Midbrain (tissue), 1 donor: ENCODE measurements at regions not wholly inside any gene's neighbourhood (a gene's known extent, or its start where the extent isn't known, plus 50 kb on each side); places are given as distances from the start of the nearest gene placed in this dataset.
"Not testable (repeated sequence)": the region's sequence is repeated elsewhere in the genome, so short reads cannot be mapped to it uniquely, and the experiment has no call there.

Source experiments
- DNase-seq: peaks from one replicate; lab custom pipeline; 2025; lab: John Stamatoyannopoulos, UW

DNA sequence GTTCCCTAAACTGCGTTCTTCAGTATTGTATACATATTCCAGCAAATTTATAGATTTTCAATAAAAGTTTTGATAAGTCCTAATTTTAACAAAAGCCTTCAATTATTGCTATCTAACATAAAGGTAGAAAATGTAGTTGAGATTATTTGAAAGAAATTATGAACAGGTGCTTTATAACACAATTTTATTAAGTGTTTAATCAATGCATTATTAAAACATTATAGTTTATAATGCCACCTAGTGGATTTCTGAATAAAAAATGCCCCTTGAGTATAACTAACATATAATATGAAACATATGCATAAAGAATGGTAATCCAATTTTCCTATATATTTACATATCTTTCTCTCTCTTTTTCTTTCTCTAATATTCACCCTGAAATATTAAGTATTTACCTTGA, 515.3 kb downstream of the SLC6A15 start:
- peak; percentile 9 for DNase-seq

DNA sequence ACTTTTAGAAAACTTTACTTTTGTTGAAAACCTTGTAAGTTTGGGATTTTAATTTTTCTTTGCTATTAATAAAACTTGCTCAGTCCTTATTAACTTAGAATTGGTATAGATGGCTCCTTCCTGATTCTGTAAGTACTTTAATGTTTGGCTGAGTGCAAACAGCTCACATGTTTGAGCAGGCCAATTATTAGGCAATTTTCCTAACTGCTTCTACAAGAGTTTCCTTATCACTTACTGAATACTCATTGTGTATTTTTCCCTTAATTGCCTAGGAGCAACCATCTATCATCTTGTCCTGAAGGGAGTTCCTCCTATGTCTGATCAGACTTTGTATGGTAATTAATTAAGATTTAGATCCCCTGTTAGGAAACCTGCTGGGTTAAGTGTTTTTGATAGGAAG, 521.4 kb downstream of the SLC6A15 start:
- DNase-seq = not testable (repeated sequence)

DNA sequence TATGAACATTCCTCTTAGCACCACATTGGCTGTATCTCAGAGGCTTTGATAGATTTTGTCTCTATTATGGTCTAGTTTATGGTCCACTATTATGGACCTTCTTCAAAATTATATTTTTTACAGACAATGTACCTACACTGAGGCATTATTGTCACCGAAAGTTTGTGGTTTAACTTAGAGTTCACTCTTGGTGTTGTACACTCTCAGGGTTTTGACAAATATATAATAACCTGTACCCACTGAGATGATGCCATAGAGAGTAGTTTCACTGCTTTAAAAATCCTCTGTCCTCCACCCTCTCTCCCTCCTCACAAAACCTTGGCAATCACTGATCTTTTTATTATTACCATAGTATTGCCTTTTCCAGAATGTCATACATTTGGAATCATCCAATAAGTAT, 528.2 kb downstream of the SLC6A15 start:
- DNase-seq = no peak

DNA sequence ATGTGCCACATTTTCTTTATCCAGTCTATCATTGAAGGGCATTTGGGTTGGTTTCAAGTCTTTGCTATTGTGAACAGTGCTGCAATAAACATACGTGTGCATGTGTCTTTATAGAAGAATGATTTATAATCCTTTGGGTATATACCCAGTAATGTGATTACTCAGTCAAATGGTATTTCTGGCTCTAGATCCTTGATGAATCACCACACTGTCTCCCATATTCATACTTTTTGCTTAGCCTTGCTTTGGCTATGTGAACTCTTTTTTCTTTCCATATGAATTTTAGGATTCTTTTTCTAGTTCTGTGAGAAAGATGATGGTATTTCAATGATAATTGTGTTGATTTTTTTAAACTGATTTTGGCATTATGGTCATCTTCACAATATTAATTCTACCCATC, 530.1 kb downstream of the SLC6A15 start:
- not testable (repeated sequence) for DNase-seq

DNA sequence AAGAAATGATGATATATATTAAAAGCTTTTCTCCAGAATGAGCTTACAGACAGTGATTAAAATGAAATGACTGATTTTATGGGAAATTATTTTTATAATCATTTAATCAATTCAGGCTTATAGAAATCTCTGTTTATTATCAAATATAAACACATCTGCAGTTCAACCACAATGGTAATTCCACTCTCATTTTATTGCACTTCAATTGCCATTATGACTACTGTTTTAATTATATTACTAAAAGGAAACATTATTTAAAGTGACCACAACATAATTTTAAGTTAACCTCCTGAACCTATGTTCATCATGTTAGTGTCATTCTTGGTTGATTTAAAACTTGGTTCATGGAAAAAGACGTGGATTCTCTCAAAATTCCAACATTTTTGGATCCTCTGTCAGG, 536.3 kb downstream of the SLC6A15 start:
- no peak for DNase-seq

DNA sequence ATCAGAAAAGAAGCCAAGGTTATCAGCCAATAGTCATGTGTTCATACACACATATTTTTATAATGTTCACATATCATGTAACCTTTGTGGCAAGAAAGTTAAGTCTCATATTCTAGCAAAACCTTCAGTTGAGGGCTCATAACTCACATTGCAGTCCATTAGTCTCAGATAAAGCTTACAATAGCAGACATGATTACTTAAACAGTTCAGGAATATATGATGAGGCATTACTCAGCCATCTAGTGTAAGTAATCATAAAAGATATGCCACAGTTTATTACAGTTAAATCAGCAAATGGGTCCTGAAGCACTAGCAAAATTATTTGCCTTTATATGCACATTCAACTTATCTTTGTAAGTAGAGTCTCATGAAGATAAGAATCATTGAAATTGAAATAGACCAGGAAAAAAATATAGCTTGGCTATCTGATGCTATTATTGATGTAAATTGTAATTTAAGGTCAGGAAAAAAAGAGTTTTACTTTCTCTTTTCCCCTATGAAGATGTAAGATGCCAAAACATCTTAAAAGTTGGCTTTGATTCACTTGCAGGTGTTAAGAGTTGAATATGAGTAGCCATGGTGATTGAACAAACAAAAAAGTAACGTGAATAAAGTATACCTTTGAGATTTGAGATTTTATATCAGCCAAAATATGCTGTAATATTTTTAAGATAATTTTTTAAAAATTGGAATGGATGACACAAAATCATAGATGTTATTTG, 537.0 kb downstream of the SLC6A15 start:
- no peak for DNase-seq

DNA sequence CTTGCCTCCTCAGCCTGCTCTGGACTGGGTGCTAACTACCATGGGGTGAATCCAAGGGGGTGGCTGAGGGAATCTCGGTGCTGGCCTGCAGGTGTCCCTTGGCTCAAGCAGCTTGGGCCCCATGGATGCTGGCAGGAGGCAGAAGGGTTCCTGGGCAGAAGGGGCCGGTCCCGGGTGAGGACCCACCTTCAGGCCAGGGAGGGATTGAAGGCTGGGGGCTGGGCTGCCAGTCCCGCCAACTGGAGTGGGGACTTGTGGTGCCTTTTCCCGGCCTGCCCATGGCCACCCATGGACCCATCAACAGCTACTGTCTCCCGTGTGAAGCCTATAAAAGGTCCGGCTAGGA, 550.1 kb downstream of the SLC6A15 start:
- no peak for DNase-seq

DNA sequence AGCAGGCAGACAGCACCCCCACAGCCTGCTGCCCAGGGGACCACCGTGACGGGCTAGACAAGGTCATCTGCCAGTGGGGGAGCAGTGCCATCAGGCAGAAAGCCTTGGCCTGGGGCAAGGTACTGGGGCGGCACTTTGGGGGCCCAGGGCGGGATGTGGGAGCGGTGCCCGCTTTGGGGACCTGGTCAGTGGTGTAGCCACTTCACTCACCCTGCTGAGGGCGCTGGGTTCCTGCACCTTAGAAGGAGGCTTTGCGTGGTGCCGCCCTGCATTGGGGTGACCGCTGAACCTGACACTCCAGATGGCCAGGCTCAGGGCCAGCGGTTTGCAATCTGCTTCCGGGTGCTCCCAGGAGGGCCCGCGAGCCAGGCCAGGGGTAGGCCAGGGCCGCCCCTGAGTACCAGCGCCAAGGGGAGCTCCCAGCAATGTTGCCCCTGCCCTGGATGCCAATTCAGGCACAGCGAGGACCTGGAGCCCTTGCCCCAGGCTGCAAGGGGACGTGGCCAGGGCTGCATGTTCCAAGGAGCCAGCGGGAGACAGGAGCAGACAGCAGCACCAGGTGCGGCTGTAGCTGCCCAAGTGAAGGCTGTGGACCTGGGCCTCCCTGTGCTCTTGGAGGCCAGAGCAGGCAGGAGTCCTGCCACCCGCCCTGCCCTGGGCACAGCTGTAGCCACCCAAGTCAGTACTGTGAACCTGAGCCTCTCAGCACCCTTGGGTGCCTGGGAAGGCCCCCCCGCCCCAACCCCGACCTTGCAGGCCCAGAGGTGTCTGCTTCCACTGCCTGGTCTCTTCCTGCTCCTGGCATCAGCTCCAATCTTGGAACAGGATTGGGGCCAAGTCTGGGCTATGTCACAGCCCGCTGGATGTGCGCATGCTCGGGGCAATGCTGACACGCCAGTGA, 550.7 kb downstream of the SLC6A15 start:
- no peak for DNase-seq

DNA sequence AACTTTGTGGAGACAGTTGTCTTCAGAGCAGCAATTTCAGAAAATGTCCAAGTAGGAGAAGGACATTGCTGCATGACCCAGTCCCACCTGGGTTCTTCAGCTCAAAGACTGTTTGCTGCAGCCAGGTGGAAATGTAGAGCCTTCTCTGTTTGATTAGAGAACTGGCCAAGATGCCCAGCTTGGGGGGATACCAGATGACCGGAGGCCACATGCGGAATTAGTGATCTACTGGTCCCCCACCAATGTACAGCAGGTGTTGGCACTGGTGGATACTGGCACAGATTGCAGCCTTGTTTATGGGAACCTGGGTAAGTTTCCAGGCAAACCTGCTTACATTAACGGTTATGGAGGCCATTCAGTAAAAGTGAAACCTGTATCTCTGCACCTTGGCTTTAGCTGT, 555.3 kb downstream of the SLC6A15 start:
- no peak for DNase-seq

DNA sequence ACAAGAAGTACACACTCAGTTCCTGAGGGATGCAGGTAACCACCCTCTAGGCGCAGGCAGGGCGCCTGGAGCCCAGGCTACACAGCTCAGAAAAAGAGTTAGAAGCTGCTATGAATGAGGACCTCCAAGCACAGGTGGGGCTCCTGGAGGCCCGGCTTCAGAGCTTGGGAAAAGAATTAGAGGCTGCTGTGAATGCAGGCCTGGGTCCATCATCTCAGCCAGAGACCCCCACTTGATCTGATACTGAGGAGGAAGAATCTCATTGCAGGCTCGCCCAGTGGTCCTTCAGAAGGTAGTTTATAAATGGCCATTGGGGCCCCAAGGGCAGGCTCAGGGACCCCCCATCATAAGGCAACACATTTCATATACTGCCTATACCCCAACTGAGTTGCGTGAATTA, 556.4 kb downstream of the SLC6A15 start:
- no peak for DNase-seq

DNA sequence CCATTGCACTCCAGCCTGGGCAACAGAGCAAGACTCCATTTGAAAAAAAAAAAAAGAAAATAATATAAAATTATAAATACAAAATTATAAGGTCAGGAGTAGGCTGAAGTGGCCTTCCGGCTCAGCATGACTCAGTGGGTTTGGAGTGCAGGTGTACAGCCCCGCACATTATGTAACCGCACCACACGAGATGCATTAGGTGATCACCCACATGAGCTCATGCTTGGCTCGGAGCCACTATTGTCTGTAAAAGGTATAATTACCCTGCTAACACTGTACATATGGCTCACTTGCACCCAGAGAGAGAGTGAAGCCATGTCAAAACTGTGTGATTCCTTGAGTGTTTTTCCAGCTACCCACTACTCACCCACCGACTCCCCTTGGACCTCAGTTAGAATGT, 557.0 kb downstream of the SLC6A15 start:
- DNase-seq = no peak

DNA sequence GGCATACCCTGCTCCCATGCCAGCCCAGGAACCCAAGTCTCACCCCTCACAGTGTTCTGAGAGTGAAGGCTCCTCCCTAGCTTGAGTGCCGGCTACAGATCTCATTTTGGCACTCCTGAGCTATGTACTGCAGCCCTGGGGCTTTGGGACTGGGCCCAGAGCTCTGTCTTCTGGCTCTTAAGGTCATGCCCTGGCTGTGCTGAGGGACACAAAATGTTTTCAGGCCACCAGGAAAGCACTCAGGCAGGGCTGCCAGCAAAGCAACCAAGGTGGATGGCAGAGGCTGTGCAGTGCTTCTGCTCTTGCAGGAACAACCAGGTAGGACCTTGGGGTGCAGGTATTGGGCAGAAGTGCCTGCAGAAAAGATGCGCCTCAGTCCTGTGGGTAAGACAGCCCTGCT, 564.0 kb downstream of the SLC6A15 start:
- no peak for DNase-seq

DNA sequence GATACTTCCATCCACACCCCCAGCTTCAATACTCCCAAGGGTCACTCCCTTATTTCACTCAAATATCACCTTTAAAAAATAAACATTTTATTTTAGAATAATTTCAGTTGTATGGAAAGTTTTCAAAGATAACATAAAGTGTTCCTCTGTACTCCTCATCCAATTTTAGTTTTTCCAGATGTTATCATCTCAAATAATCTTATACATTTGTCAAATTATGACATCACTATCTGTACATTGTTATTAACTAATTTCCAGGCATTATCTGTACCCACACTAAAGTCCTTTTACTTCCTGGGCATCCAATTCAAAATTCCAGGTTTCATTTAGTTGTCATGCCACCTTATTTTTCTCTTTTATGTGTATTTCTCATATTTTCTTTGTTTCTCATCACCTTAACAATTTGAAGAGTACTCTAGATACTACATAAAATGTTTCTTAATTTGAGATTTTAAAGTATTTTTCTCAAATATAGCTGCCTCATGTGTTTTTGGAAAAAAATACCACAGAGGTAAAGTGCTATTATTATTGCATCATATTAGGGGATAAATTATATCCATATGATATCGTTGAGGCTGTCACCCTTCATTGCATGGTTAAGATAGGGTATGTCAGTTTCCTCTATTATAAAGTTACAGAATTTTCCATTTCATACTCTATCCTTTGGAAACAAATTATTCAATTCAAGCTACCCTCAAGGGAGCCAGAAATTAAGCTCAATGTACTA, 571.0 kb downstream of the SLC6A15 start:
- no peak for DNase-seq

DNA sequence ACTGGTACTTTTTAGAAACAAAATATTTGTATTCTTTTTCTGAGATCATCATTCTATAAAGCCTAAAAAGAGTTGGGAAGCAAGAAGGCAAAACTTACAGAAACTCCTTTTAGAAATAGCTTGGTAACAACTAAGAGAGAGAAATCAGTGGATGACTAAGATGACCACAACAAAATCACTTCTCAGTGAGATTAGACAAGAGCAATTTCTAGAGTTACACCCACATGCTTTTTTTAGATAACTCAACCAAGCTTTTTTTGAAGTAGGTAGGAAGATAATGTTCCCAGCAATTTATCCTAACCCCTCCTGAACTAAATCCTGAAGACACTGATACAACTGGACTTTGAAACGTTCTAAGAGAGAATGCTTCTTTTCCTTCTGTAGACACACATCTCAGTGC, 576.4 kb downstream of the SLC6A15 start:
- DNase-seq = no peak

DNA sequence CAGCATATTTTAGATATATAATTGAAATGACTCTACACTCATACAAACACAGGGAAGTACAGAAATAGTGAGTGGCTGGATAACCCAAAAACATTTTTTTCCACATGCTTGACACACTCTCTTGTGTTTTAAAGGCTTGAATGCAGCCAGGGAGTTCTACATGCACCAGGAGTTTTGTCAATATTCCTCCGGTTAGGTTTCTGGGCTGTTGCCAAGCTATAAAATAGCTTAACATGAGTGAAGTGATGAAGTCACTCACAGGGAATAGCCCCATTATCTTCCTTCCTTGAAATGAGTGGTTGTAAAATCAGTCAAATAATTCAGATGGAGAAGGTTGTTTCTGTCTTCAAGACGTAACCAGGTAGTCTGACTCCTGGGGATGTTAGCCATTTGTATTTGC, 582.7 kb downstream of the SLC6A15 start:
- no peak for DNase-seq

DNA sequence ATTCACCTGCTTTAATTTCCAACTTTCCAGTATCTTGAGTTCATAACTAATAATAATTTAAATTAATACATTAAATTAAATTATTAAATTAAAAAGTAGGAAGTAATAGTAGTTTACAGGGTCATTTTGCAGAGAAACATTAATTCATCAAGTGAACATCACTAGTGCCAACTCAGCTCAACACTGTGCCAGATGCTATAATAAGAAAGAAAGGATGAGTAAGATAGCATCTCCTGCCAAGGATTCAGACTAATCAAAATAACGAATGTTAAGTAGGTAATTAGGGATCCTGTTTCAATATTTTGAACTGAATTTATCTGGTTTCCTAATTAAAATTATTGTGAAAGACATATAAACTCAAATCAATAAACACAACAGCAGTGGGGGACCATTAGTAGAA, 596.7 kb downstream of the SLC6A15 start:
- no peak for DNase-seq

DNA sequence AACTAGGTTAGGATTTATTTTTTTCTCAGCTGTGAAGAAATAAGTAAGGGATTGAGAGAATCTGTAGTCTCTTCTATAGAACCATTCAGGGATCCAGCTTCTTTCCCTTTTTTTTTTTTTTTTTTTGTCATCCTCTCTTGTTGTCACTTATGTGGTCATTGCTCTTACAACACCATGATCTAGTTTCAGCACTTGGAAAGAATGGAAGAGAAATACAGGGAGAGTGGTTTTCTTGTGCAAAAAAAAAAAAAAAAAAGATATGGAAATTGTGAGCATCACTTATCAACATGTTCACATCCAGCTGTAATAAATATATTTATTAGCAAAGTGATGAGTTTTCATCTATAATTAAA, 599.3 kb downstream of the SLC6A15 start:
- DNase-seq = no peak

DNA sequence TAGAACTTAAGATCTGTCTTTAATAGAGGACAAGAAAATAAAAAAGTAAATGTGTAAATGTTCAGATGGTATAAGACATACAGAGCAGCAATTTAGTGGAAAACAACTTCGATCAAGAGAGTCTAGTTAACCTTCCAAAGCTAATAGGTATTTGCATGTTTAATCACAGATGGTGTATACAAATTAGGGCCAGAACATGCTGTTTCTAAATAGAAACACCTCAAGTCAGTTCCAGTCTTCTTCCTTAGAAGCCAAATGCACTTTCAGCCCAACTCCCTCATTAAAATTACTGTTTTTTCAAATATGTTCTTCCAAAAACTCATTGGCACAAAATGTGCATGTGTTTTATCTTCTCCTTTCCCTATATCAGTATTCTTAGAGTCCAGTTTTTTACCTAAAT, 604.4 kb downstream of the SLC6A15 start:
- DNase-seq = no peak

DNA sequence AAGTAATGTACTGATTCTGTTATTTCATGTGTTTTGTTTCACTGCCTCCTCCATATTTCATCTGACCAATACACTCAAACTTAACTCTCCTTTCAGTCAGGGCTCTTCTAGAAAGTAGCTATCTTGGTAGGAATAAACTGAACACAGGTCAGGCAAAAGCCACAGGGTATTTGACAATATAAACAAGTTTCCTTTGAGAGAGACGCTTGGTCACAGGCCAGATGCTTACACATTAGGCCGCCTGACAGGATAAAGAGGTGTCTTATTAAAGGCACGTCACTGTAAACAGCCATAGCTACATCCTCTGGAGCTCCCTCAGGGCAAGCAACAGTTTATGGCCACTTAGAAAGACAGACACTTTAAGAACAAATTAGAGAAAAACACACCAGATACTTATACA, 607.5 kb downstream of the SLC6A15 start:
- no peak for DNase-seq

DNA sequence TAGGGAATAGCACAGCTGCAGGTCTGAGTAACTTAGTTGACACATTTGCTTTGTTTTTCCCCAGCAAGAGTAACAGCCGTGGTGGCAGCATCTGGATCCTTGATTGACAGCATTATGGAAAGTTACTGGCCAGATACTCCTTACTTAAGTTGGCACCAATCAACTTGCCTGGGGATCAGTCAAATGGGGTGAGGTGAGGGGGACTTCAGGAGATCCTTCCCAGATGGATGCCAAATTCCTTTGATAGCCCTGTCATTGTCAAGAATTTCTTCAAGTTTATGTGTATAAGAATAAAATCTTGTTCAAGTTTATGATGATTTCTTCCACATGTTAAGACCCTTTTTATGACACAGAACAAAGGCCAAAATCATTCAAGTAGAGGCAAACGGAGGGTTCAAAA, 618.4 kb downstream of the SLC6A15 start:
- DNase-seq = no peak

DNA sequence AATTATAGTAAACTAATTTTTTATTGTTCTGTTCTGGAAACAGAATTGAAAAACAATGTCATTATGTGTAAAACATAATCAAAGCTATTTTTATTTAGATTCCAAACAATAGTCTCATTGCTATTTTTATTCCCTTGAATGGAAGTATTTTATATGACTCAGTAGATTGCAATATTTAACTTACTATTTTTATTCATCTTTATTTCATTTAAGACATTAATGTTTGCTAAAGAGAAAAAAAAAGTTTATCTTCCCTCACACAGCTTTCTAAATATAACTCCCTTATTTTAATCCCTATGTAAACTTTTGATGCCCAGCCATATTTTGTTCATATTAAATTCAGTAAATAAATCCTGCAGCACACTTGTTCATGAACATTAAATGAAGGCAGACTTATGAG, 622.4 kb downstream of the SLC6A15 start:
- DNase-seq = no peak

DNA sequence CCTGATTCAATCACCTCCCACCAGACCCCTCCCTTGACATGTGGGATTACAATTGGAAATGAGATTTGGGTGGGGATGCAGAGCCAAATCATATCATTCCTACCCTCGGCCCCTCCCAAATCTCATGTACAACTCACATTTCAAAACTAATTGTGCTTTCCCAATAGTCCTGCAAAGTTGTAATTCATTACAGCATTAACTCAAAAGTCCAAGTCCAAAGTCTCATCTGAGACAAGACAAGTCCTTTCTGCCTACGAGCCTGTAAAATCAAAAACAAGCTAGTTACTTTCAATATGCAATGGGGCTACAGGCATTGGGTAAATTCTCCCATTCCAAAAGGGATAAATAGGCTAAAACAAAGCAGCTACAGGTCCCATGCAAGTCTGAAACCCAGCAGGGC, 634.6 kb downstream of the SLC6A15 start:
- no peak for DNase-seq

DNA sequence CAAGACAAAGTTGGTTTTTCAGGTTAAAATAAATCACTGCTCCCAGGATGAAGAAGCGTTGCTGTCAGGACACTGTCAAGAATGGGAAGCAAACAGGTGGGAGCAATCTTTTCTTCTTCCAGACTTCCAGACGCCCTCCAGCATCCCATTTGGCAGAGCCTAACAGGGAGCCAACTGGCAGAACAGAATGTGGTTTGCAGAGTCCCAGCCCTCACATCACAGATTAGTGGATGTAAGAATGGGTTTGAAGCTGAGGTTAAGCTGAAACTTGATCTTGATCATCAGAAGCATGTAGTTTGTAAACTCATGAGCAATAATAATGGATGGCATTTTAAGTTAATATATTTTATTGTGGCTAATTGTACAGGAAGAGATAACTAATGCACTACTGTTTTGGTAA, 636.4 kb downstream of the SLC6A15 start:
- DNase-seq = no peak
